ENCODE measurements at regions not wholly inside any gene's neighbourhood (a gene's known extent, or its start where the extent isn't known, plus 50 kb on each side); places are given as distances from the start of the nearest gene placed in this dataset.

GRCh38 chr3:22117751-22118346, 366.8 kb upstream of the ZNF385D start:
- DNase-seq: no peak

GRCh38 chr3:22118542-22118941, 367.5 kb upstream of the ZNF385D start:
- DNase-seq: no peak

GRCh38 chr3:22121068-22121701, 370.2 kb upstream of the ZNF385D start:
- DNase-seq: no peak

GRCh38 chr3:22122567-22122966, 371.6 kb upstream of the ZNF385D start:
- no peak for DNase-seq

- DNase-seq: peak in 1 of 4 experiments; percentile 0
Measured at GRCh38 chr3:22129101-22129500, 378.1 kb upstream of the ZNF385D start.

- DNase-seq: no peak
Measured at GRCh38 chr3:22141769-22142168, 390.8 kb upstream of the ZNF385D start.

GRCh38 chr3:22147161-22147560, 396.2 kb upstream of the ZNF385D start:
- no peak for DNase-seq

- no peak for DNase-seq
Measured at GRCh38 chr3:22156868-22157267, 405.9 kb upstream of the ZNF385D start.

GRCh38 chr3:22157848-22158247, 406.8 kb upstream of the ZNF385D start:
- no peak for DNase-seq

- DNase-seq: no peak
Measured at GRCh38 chr3:22159004-22159695, 408.1 kb upstream of the ZNF385D start.

- no peak for DNase-seq
Measured at GRCh38 chr3:22161315-22161714, 410.3 kb upstream of the ZNF385D start.

- DNase-seq: no peak
Measured at GRCh38 chr3:22170370-22170769, 419.4 kb upstream of the ZNF385D start.

- DNase-seq: no peak
Measured at GRCh38 chr3:22172964-22173363, 422.0 kb upstream of the ZNF385D start.

GRCh38 chr3:22175947-22176346, 424.9 kb upstream of the ZNF385D start:
- no peak for DNase-seq

GRCh38 chr3:22176911-22177310, 425.9 kb upstream of the ZNF385D start:
- DNase-seq: no peak

GRCh38 chr3:22189616-22190015, 438.6 kb upstream of the ZNF385D start:
- DNase-seq: no peak

GRCh38 chr3:22199095-22199494, 448.1 kb upstream of the ZNF385D start:
- no peak for DNase-seq

GRCh38 chr3:22208844-22209243, 457.8 kb upstream of the ZNF385D start:
- DNase-seq: no peak

GRCh38 chr3:22209578-22209977, 458.6 kb upstream of the ZNF385D start:
- no peak for DNase-seq

- no peak for DNase-seq
Measured at GRCh38 chr3:22210693-22211092, 459.7 kb upstream of the ZNF385D start.

GRCh38 chr3:22216601-22217000, 465.6 kb upstream of the ZNF385D start:
- DNase-seq: no peak

GRCh38 chr3:22225161-22225560, 474.2 kb upstream of the ZNF385D start:
- no peak for DNase-seq

- DNase-seq: no peak
Measured at GRCh38 chr3:22228705-22229104, 477.7 kb upstream of the ZNF385D start.

GRCh38 chr3:22231061-22231460, 480.1 kb upstream of the ZNF385D start:
- no peak for DNase-seq
